ENCODE measurements at regions not wholly inside any gene's neighbourhood (a gene's known extent, or its start where the extent isn't known, plus 50 kb on each side); places are given as distances from the start of the nearest gene placed in this dataset.

DNA sequence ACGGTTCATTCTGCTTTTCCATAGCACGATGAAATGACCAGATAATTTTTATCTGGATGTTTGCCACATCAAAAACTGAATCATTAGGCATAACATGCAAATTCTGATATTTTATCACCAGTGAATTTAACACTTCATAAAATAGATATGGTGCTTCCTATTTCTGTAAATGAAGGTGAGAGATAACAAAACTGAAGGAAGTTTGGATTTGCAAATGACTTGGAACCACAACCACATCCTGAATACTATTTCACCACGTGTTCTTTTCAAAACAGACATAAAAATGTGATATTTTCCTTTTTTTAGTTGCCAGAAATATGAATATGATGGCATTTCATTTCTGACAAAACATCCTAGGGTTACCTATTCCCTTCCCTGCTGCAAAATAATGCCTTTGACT, 146.1 kb downstream of the EDN1 start:
- no peak for DNase-seq
- Histone ChIP-seq H3K4me1 (no peaks in the 10 kb centered on the region), H3K27me3 (no peaks in the 10 kb centered on the region), H3K27ac (no peak overlapping the region), H3K36me3 (ENCODE audit: low read depth, missing control alignments) (no peaks in the 10 kb centered on the region), H3K9me3 (no peaks in the 10 kb centered on the region), H3K4me3 (no peak overlapping the region)
- no peak for TF ChIP-seq POLR2A (IDR thresholded peaks at IDR 0.05)
- TF ChIP-seq, protein P1, sequence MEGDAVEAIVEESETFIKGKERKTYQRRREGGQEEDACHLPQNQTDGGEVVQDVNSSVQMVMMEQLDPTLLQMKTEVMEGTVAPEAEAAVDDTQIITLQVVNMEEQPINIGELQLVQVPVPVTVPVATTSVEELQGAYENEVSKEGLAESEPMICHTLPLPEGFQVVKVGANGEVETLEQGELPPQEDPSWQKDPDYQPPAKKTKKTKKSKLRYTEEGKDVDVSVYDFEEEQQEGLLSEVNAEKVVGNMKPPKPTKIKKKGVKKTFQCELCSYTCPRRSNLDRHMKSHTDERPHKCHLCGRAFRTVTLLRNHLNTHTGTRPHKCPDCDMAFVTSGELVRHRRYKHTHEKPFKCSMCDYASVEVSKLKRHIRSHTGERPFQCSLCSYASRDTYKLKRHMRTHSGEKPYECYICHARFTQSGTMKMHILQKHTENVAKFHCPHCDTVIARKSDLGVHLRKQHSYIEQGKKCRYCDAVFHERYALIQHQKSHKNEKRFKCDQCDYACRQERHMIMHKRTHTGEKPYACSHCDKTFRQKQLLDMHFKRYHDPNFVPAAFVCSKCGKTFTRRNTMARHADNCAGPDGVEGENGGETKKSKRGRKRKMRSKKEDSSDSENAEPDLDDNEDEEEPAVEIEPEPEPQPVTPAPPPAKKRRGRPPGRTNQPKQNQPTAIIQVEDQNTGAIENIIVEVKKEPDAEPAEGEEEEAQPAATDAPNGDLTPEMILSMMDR (IDR thresholded peaks at IDR 0.05) = no peak
- intact Hi-C loops (cut with DNase I; ENCODE audit: low total_unique reads) = no loop called here
- 58% methylated on average over 3 of the region's 3 CpGs for WGBS, 2 donors

DNA sequence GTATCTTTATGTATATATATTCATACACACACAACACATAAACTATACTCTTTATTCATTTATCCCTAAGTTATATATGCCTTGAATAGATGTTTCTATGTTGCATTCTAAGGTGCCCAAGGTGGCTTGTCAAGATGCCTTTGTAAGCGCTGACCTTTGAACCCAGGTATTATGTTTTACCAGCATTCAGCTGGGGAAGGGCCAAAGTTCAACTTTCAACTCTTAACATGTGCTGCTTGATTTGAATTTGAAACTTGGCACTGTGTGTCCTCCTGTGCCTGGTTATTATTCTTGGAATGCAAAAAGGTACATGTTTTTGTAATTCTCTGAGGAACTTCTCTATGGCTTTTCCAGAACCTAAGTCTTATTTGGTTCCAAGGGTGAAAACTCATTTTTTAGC, 146.5 kb downstream of the EDN1 start:
- no peak for DNase-seq
- H3K4me1 ChIP-seq = no peaks in the 10 kb centered on the region
- no peak overlapping the region for H3K27ac ChIP-seq
- H3K27me3 ChIP-seq = no peaks in the 10 kb centered on the region
- TF ChIP-seq, protein P1 (IDR thresholded peaks at IDR 0.05) = no peak
- no peak for TF ChIP-seq POLR2A (IDR thresholded peaks at IDR 0.05)
- no peaks in the 10 kb centered on the region for H3K9me3 ChIP-seq
- H3K4me3 ChIP-seq = no peak overlapping the region
- 49 to 89% methylated on average over 1 of the region's 1 CpG for WGBS, 2 donors
- intact Hi-C loops (cut with DNase I; ENCODE audit: low total_unique reads) = no loop called here
- no peaks in the 10 kb centered on the region for H3K36me3 ChIP-seq (ENCODE audit: low read depth, missing control alignments)

DNA sequence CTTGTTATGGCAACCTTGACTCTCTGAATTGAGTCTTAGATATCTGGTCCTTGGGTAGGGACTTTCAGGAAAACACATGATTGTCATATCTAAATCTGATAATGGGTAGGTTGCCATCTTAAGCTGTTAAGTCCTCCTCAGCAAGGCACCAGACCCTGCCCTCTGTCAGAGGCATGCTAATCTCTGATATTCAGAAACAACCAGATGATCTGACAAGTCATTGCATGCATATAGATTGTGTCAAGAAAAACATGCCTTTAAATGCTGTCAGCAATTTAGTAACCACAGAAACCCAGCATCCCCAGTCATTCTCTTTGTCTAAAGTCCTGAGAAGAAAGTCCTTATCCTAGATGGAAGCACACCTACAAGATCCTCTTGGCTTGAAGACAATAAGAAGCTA, 149.1 kb downstream of the EDN1 start:
- intact Hi-C loops (cut with DNase I; ENCODE audit: low total_unique reads) = no loop called here
- H3K4me1 ChIP-seq = no peaks in the 10 kb centered on the region
- no peak for DNase-seq
- no peak for TF ChIP-seq POLR2A (IDR thresholded peaks at IDR 0.05)
- TF ChIP-seq, protein P1 (IDR thresholded peaks at IDR 0.05) = no peak
- no peaks in the 10 kb centered on the region for H3K36me3 ChIP-seq (ENCODE audit: low read depth, missing control alignments)
- H3K27me3 ChIP-seq = no peaks in the 10 kb centered on the region
- H3K27ac ChIP-seq = no peak overlapping the region
- no peaks in the 10 kb centered on the region for H3K9me3 ChIP-seq
- no peak overlapping the region for H3K4me3 ChIP-seq

DNA sequence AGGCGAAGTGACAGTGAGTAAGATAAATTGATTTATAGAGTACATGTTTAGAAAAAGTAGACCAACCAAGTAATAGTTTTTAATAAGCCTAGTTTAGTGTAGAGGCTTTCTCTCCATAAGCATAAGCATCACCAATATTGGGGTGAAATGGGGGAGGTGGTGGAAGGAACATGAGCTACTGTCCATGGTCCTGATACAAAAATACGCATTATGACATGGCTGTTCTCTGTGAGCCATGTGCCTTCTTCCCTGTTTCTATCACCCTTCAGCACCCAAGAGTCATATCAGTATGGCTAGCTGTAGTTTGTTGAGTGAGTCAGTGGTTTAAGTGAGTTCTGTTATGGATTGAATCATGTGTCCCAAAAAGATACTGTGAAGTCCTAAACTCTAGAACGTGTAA, 150.8 kb downstream of the EDN1 start:
- Histone ChIP-seq H3K36me3 (ENCODE audit: low read depth, missing control alignments) (no peaks in the 10 kb centered on the region), H3K4me1 (no peaks in the 10 kb centered on the region), H3K27me3 (no peaks in the 10 kb centered on the region), H3K4me3 (no peak overlapping the region), H3K9me3 (no peaks in the 10 kb centered on the region), H3K27ac (no peak overlapping the region)
- intact Hi-C loops (cut with DNase I; ENCODE audit: low total_unique reads) = no loop called here
- no peak for DNase-seq
- TF ChIP-seq, protein P1 (IDR thresholded peaks at IDR 0.05) = no peak
- TF ChIP-seq POLR2A (IDR thresholded peaks at IDR 0.05) = no peak
- WGBS, 2 donors = 77 to 83% methylated on average over 3 of the region's 3 CpGs

DNA sequence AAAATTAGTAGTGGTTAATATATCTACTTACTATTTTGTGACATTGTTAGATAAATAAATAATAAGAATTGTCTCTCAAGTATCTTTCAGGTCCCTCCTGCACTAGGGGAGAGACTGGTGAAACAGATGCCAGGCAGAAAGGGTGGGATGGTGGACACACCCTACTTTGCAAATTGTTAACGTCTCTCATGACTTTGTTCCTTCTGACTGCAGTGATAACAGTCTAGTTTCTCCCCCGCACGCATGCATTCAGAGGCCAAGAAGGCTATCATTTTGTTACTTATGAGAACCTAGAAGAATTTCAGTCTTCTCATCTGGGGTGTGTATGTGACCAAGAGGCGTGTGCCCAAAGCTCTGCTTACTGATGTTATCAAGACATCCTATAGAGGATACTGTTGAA, 152.3 kb downstream of the EDN1 start:
- Histone ChIP-seq H3K4me3 (no peak overlapping the region), H3K27ac (no peak overlapping the region), H3K27me3 (no peaks in the 10 kb centered on the region), H3K4me1 (no peaks in the 10 kb centered on the region), H3K36me3 (ENCODE audit: low read depth, missing control alignments) (no peaks in the 10 kb centered on the region), H3K9me3 (no peaks in the 10 kb centered on the region)
- intact Hi-C loops (cut with DNase I; ENCODE audit: low total_unique reads) = no loop called here
- WGBS, 2 donors = 48 to 56% methylated on average over 4 of the region's 4 CpGs
- DNase-seq = peak; percentile 76
- no peak for TF ChIP-seq POLR2A (IDR thresholded peaks at IDR 0.05)
- TF ChIP-seq, protein P1 (IDR thresholded peaks at IDR 0.05) = no peak

Measured in testis (tissue), 2 donors.